SK-N-SH (cell line): ENCODE measurements at regions not wholly inside any gene's neighbourhood (a gene's known extent, or its start where the extent isn't known, plus 50 kb on each side); places are given as distances from the start of the nearest gene placed in this dataset.

ENCODE experiments used
- EP300 ChIP-seq, 2 experiments: IDR thresholded peaks; 2 replicates each; pipeline versions ENCODE4 v1.4.0 to v1.6.1; 2012; ENCODE audit warnings: borderline replicate concordance in 1 of 2, low read depth in 1 of 2, low read length in 1 of 2
- EZH2phosphoT487 ChIP-seq: fragments of 200-600 bp; sonication (generic); IDR thresholded peaks from 2 replicates; pipeline ENCODE4 v1.6.1; 2017; ENCODE audit warnings: low read depth, mixed run types, mild to moderate bottlenecking, antibody characterized with exemption, moderate library complexity, borderline replicate concordance
- JUND ChIP-seq: IDR thresholded peaks from 2 replicates; pipeline ENCODE4 v1.4.0; 2012
- NFIC ChIP-seq: IDR thresholded peaks from 2 replicates; pipeline ENCODE4 v1.4.0; 2012; ENCODE audit warnings: borderline replicate concordance
- NRF1 ChIP-seq: IDR thresholded peaks from 2 replicates; pipeline ENCODE4 v1.6.1; 2012; ENCODE audit warnings: low read depth, mild to moderate bottlenecking, low read length
- POLR2AphosphoS5 ChIP-seq: IDR thresholded peaks from 2 replicates; pipeline ENCODE4 v1.6.1; 2012; ENCODE audit warnings: low read depth, low read length
- RAD21 ChIP-seq: IDR thresholded peaks from 2 replicates; pipeline ENCODE4 v1.6.1; 2012; ENCODE audit warnings: mild to moderate bottlenecking, low read length
- SMC3 ChIP-seq: IDR thresholded peaks from 2 replicates; pipeline ENCODE4 v1.6.1; 2012; ENCODE audit warnings: low read depth, low read length, improper control_type of control experiment
- TAF1 ChIP-seq: IDR thresholded peaks from 2 replicates; pipeline ENCODE4 v1.6.1; 2012; ENCODE audit warnings: low read depth, mild to moderate bottlenecking, low read length, moderate library complexity, borderline replicate concordance
- TCF12 ChIP-seq: IDR thresholded peaks from 2 replicates; pipeline ENCODE4 v1.4.0; 2012
- TF ChIP-seq, protein P1 (sequence below): fragments of 200-600 bp; sonication (generic); IDR thresholded peaks from 2 replicates; pipeline ENCODE4 v1.6.1; 2017; ENCODE audit warnings: antibody characterized with exemption, mild to moderate bottlenecking, moderate library complexity
- TF ChIP-seq, protein P2 (sequence below): IDR thresholded peaks from 2 replicates; pipeline ENCODE4 v1.6.1; 2012; ENCODE audit warnings: mild to moderate bottlenecking, low read depth, low read length, moderate library complexity
- TF ChIP-seq, protein P3 (sequence below): IDR thresholded peaks from 2 replicates; pipeline ENCODE4; 2012

DNA sequence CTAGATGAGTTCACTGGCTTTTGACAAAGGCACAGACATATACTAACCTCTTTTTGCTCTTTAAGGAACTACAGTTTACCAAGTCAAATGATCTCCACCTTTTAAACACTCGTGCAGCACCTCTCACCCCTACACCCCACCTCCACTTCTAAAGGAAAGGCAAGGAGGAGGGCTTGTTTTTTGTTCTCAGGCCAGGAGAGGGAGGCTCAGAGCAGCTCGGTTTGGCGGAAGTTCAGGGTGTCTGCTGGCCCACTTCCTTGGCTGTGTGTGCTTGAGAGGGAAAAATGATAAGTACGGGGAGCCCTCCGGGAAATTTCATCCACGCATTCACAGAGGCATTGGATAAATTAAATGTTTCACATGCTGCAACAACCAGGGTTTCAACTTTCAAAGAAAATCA lies 667.9 kb downstream of the BCL11A start:
- no peak for TF ChIP-seq EP300 (IDR thresholded peaks at IDR 0.05; ENCODE audit: borderline replicate concordance in 1 of 2, low read depth in 1 of 2, low read length in 1 of 2)
- no peak for TF ChIP-seq NFIC
- no peak for TF ChIP-seq POLR2AphosphoS5
- TF ChIP-seq RAD21: no peak
- TF ChIP-seq, protein P1, sequence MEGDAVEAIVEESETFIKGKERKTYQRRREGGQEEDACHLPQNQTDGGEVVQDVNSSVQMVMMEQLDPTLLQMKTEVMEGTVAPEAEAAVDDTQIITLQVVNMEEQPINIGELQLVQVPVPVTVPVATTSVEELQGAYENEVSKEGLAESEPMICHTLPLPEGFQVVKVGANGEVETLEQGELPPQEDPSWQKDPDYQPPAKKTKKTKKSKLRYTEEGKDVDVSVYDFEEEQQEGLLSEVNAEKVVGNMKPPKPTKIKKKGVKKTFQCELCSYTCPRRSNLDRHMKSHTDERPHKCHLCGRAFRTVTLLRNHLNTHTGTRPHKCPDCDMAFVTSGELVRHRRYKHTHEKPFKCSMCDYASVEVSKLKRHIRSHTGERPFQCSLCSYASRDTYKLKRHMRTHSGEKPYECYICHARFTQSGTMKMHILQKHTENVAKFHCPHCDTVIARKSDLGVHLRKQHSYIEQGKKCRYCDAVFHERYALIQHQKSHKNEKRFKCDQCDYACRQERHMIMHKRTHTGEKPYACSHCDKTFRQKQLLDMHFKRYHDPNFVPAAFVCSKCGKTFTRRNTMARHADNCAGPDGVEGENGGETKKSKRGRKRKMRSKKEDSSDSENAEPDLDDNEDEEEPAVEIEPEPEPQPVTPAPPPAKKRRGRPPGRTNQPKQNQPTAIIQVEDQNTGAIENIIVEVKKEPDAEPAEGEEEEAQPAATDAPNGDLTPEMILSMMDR: no peak
- TF ChIP-seq EZH2phosphoT487: no peak
- no peak for TF ChIP-seq TAF1
- no peak for TF ChIP-seq NRF1
- TF ChIP-seq, protein P2, sequence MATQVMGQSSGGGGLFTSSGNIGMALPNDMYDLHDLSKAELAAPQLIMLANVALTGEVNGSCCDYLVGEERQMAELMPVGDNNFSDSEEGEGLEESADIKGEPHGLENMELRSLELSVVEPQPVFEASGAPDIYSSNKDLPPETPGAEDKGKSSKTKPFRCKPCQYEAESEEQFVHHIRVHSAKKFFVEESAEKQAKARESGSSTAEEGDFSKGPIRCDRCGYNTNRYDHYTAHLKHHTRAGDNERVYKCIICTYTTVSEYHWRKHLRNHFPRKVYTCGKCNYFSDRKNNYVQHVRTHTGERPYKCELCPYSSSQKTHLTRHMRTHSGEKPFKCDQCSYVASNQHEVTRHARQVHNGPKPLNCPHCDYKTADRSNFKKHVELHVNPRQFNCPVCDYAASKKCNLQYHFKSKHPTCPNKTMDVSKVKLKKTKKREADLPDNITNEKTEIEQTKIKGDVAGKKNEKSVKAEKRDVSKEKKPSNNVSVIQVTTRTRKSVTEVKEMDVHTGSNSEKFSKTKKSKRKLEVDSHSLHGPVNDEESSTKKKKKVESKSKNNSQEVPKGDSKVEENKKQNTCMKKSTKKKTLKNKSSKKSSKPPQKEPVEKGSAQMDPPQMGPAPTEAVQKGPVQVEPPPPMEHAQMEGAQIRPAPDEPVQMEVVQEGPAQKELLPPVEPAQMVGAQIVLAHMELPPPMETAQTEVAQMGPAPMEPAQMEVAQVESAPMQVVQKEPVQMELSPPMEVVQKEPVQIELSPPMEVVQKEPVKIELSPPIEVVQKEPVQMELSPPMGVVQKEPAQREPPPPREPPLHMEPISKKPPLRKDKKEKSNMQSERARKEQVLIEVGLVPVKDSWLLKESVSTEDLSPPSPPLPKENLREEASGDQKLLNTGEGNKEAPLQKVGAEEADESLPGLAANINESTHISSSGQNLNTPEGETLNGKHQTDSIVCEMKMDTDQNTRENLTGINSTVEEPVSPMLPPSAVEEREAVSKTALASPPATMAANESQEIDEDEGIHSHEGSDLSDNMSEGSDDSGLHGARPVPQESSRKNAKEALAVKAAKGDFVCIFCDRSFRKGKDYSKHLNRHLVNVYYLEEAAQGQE: no peak
- TF ChIP-seq, protein P3, sequence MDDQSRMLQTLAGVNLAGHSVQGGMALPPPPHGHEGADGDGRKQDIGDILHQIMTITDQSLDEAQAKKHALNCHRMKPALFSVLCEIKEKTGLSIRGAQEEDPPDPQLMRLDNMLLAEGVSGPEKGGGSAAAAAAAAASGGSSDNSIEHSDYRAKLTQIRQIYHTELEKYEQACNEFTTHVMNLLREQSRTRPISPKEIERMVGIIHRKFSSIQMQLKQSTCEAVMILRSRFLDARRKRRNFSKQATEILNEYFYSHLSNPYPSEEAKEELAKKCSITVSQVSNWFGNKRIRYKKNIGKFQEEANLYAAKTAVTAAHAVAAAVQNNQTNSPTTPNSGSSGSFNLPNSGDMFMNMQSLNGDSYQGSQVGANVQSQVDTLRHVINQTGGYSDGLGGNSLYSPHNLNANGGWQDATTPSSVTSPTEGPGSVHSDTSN: no peak
- TF ChIP-seq SMC3: no peak
- no peak for TF ChIP-seq JUND
- no peak for TF ChIP-seq TCF12
